Right lobe of liver (tissue), 6 donors: ENCODE measurements at regions not wholly inside any gene's neighbourhood (a gene's known extent, or its start where the extent isn't known, plus 50 kb on each side); places are given as distances from the start of the nearest gene placed in this dataset.
"Not testable (repeated sequence)": the region's sequence is repeated elsewhere in the genome, so short reads cannot be mapped to it uniquely, and the experiment has no call there.

Source experiments
- ATAC-seq, 4 donors: fragments of 200-7000 bp; cut with Tn5 transposase; one replicate each; pipeline ENCODE4 v1.9.1; 2020; ENCODE audit warnings: mild to moderate bottlenecking in 4 of 4, moderate library complexity in 4 of 4
- DNase-seq, 3 donors: peaks; one replicate each; pipeline ENCODE4 v3.0.0-alpha.2; 2020
- H3K27ac ChIP-seq, 3 donors: fragments of 200-600 bp; one replicate each; pipeline ENCODE4 v1.8.0; 2022
- H3K27me3 ChIP-seq, 2 donors: fragments of 200-600 bp; one replicate each; pipeline ENCODE4 v1.8.0; 2022
- H3K36me3 ChIP-seq, 4 donors: fragments of 200-600 bp; sonication (generic) in 1 of 4; one replicate each; pipeline versions ENCODE4 v1.5.1 to v1.8.0; 2017 to 2022; ENCODE audit warnings: control low read depth in 1 of 4
- H3K4me1 ChIP-seq, 4 donors: fragments of 200-600 bp; sonication (generic) in 1 of 4; one replicate each; pipeline versions ENCODE4 v1.5.1 to v1.8.0; 2017 to 2022; ENCODE audit warnings: control low read depth in 1 of 4
- H3K4me3 ChIP-seq, 3 donors: fragments of 200-600 bp; one replicate each; pipeline ENCODE4 v1.8.0; 2022
- H3K9me3 ChIP-seq, 4 donors: fragments of 200-600 bp; sonication (generic) in 1 of 4; one replicate each; pipeline versions ENCODE4 v1.5.1 to v1.8.0; 2017 to 2022; ENCODE audit warnings: control low read depth in 1 of 4
- WGBS: methylation state at CpG from one replicate; pipeline ENCODE4 v1.1.6; 2018; ENCODE audit warnings: low coverage, low lambda C conversion rate; ENCODE audit not compliant: insufficient coverage; ENCODE audit errors: missing lambda C conversion rate; 5-methylcytosine and 5-hydroxymethylcytosine counted together
- intact Hi-C, 2 donors: fragments of 100-400 bp; cut with DNase I; formaldehyde crosslinking; loops; one replicate each; pipeline versions ENCODE4 v1.11.2 to v1.14.1; 2022
- donor health status: DM: no; HTN: yes; CAD: no.
- donor health status: DM: no; HTN: no; CAD: no.
- donor health status: DM: no; HTN: no; CAD: no.
- donor health status: DM: no; HTN: yes; CAD: no.
- donor health status: DM: no; HTN: yes; CAD: no.

DNA sequence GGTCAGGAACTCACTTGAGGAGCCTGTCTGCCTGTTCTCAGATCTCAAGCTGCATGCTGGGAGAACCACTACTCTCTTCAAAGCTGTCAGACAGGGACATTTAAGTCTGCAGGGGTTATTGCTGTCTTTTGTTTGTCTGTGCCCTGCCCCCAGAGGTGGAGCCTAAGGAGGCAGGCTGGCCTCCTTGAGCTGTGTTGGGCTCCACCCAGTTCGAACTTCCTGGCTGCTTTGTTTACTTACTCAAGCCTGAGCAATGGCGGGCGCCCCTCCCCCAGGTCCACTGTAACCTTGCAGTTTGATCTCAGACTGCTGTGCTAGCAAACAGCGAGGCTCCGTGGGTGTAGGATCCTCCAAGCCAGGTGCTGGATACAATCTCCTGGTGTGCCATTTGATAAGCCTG is 3491.2 kb upstream of the OR11H1 start:
- H3K4me1 ChIP-seq, H3K36me3 ChIP-seq, H3K9me3 ChIP-seq, H3K27ac ChIP-seq, H3K4me3 ChIP-seq, H3K27me3 ChIP-seq, intact Hi-C loops, ATAC-seq: not testable (repeated sequence)
- 36% methylated on average over 5 of the region's 5 CpGs for WGBS
- peak in 1 of 3 donors; percentile 15 for DNase-seq
